Loucy (cell line): ENCODE measurements at regions not wholly inside any gene's neighbourhood (a gene's known extent, or its start where the extent isn't known, plus 50 kb on each side); places are given as distances from the start of the nearest gene placed in this dataset.
A peak's percentile ranks its signal among the peaks of the same experiment; 100 is the strongest.

Source experiments
- H2AFZ ChIP-seq: fragments of 200-600 bp; sonication (generic); 2 replicates; pipeline ENCODE4 v1.6.0; 2016; ENCODE audit warnings: antibody characterized with exemption, mild to moderate bottlenecking, low read length, moderate library complexity
- H3F3A ChIP-seq: fragments of 200-600 bp; 2 replicates; pipeline ENCODE4 v1.6.0; 2016; ENCODE audit warnings: antibody characterized with exemption, low read depth, mild to moderate bottlenecking
- H3K27me3 ChIP-seq: fragments of 200-600 bp; sonication (generic); 2 replicates; pipeline ENCODE4 v1.6.1; 2014; ENCODE audit warnings: low read length, mild to moderate bottlenecking; ENCODE audit not compliant: insufficient read depth, poor library complexity, severe bottlenecking
- H3K36me3 ChIP-seq: fragments of 200-600 bp; sonication (generic); 2 replicates; pipeline ENCODE4 v1.6.1; 2016; ENCODE audit warnings: low read length; ENCODE audit not compliant: insufficient read depth
- H3K4me1 ChIP-seq: fragments of 200-600 bp; sonication (generic); 2 replicates; pipeline ENCODE4 v1.5.1; 2014; ENCODE audit warnings: low read length, mild to moderate bottlenecking; ENCODE audit not compliant: insufficient read depth, poor library complexity, severe bottlenecking
- H3K4me2 ChIP-seq: fragments of 200-600 bp; sonication (generic); 2 replicates; pipeline ENCODE4 v1.6.0; 2014; ENCODE audit warnings: antibody characterized with exemption, low read length, low read depth, mild to moderate bottlenecking; ENCODE audit not compliant: poor library complexity, severe bottlenecking
- H3K4me3 ChIP-seq: fragments of 200-600 bp; sonication (generic); 2 replicates; pipeline ENCODE4 v1.5.1; 2014; ENCODE audit warnings: low read length, mild to moderate bottlenecking, mixed read lengths; ENCODE audit not compliant: poor library complexity, severe bottlenecking
- H3K79me2 ChIP-seq: fragments of 200-600 bp; sonication (generic); 2 replicates; pipeline ENCODE4 v1.6.1; 2014; ENCODE audit warnings: low read length; ENCODE audit not compliant: insufficient read depth
- H3K9ac ChIP-seq: fragments of 200-600 bp; sonication (generic); 2 replicates; pipeline ENCODE4 v1.6.0; 2014; ENCODE audit warnings: mild to moderate bottlenecking, low read depth, low read length, moderate library complexity; ENCODE audit not compliant: poor library complexity, severe bottlenecking
- H3K9me2 ChIP-seq: fragments of 200-600 bp; sonication (generic); replicated peaks from 2 replicates; pipeline ENCODE4 v1.6.1; 2016; ENCODE audit warnings: low read depth, low read length, mixed read lengths
- H3K9me3 ChIP-seq: fragments of 200-600 bp; sonication (generic); 2 replicates; pipeline ENCODE4 v1.6.1; 2014; ENCODE audit warnings: mild to moderate bottlenecking, antibody characterized with exemption, low read length, low read depth; ENCODE audit not compliant: insufficient read depth
- H4K20me1 ChIP-seq: fragments of 200-600 bp; sonication (generic); 2 replicates; pipeline ENCODE4 v1.6.0; 2014; ENCODE audit warnings: antibody characterized with exemption, low read length, mild to moderate bottlenecking; ENCODE audit not compliant: insufficient read depth, poor library complexity, severe bottlenecking
- EZH2phosphoT487 ChIP-seq: fragments of 200-600 bp; IDR thresholded peaks from 2 replicates; pipeline ENCODE4 v1.6.1; 2018; ENCODE audit warnings: antibody characterized with exemption, mild to moderate bottlenecking, moderate library complexity, borderline replicate concordance
- TF ChIP-seq, protein P1 (sequence below): fragments of 200-600 bp; sonication (generic); conservative IDR thresholded peaks from 2 replicates; pipeline ENCODE4 v1.5.1; 2014; ENCODE audit warnings: mild to moderate bottlenecking, antibody characterized with exemption, low read length

DNA sequence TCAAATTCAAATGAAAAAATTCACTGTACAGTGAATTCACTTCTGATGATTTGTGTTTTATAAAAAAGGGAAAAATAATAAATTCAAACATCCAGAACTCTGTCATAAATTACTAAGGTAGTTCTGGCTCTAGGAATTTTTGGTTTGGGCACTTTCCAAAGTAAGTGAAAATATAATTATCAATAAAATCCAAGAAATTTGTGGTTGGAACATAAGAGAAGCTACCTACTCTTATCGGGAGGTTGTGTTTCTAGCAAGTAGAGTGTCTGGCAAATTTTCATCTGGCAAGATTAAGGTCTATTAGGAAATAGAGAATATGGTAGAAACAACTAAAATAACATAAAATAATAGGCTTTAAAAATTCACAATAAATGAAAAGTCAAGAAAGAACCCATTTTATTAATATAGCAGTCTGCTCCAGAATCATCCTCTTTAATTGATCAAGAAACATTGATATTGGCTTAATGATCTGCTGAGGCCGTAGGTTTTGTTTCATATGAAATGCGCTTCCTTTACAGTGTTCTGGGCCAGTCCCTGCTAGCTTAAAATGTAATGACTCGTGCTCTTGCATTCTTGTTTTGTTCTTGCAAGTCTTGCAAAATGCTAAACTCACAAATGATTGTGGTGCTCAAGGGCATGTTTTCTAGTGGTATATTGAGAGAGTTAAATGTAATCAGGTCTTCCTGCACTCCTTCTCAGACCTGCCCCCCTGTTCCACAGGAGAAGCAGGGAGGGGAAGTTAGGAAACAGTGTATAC is 331.4 kb downstream of the RAPGEF2 start:
- Histone ChIP-seq H3K4me3 (no peak overlapping the region), H3K9me3 (no peaks in the 10 kb centered on the region), H3K4me1 (peaks cover 5% of the 10 kb centered on the region)

DNA sequence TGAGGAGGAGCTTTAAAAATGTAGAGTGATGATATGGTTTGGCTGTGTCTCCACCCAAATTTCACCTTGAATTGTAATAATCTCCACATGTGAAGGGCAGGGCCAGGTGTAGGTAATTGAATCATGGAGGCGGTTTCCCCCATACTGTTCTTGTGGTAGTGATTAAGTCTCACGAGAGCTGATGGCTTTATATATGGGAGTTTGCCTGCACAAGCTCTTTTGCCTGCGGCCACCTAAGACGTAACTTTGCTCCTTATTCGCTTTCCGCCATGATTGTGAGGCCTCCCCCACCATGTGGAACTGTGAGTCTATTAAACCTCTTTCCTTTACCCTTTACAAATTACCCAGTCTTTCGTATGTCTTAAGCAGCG is 332.0 kb downstream of the RAPGEF2 start:
- no peaks in the 10 kb centered on the region for H4K20me1 ChIP-seq
- H3K4me1 ChIP-seq: peaks cover 5% of the 10 kb centered on the region
- H3K4me3 ChIP-seq: no peak overlapping the region
- H3K27me3 ChIP-seq: peaks cover 53% of the 10 kb centered on the region
- no peak overlapping the region for H3K4me2 ChIP-seq
- H3K36me3 ChIP-seq: no peaks in the 10 kb centered on the region
- no peaks in the 10 kb centered on the region for H3F3A ChIP-seq
- H3K79me2 ChIP-seq: no peaks in the 10 kb centered on the region
- H3K9me3 ChIP-seq: no peaks in the 10 kb centered on the region
- no peaks in the 10 kb centered on the region for H3K9me2 ChIP-seq
- no peak overlapping the region for H3K9ac ChIP-seq
- H2AFZ ChIP-seq: no peak overlapping the region
- TF ChIP-seq EZH2phosphoT487: no peak
- TF ChIP-seq, protein P1, sequence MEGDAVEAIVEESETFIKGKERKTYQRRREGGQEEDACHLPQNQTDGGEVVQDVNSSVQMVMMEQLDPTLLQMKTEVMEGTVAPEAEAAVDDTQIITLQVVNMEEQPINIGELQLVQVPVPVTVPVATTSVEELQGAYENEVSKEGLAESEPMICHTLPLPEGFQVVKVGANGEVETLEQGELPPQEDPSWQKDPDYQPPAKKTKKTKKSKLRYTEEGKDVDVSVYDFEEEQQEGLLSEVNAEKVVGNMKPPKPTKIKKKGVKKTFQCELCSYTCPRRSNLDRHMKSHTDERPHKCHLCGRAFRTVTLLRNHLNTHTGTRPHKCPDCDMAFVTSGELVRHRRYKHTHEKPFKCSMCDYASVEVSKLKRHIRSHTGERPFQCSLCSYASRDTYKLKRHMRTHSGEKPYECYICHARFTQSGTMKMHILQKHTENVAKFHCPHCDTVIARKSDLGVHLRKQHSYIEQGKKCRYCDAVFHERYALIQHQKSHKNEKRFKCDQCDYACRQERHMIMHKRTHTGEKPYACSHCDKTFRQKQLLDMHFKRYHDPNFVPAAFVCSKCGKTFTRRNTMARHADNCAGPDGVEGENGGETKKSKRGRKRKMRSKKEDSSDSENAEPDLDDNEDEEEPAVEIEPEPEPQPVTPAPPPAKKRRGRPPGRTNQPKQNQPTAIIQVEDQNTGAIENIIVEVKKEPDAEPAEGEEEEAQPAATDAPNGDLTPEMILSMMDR: no peak

More for the DNA sequence above, 331.4 kb downstream of the RAPGEF2 start:
- Histone ChIP-seq H3K27me3 (peaks cover 53% of the 10 kb centered on the region), H2AFZ (no peak overlapping the region), H3K36me3 (no peaks in the 10 kb centered on the region), H4K20me1 (no peaks in the 10 kb centered on the region), H3K4me2 (no peak overlapping the region), H3F3A (no peaks in the 10 kb centered on the region), H3K9ac (no peak overlapping the region), H3K79me2 (no peaks in the 10 kb centered on the region), H3K9me2 (no peaks in the 10 kb centered on the region)
- no peak for TF ChIP-seq EZH2phosphoT487
- TF ChIP-seq, protein P1: no peak

DNA sequence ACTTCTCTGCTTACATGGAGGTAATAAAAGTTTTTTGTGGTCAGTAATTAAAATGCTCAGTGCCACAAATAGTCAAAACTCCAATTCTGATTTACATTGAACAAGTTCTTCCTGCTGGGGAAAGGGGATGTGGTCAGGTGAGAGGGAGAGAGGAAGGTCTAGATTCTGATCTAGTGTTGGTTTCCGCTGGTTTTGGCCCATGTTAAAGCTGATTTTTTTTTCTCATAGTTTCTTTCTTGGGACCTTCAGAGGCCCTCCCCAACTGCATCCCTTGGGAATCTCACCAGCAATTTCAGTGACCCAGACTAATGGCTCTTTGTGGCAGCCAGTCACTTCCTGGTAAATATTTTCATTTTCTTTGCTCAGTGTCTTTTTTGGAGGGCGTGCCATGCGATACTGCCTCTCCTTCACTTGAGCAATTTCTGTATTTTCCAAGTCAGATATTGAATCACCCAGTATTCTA is 332.7 kb downstream of the RAPGEF2 start:
- no peaks in the 10 kb centered on the region for H3K9me2 ChIP-seq
- TF ChIP-seq, protein P1: no peak
- peak; percentile 90 for TF ChIP-seq EZH2phosphoT487
- H2AFZ ChIP-seq: no peak overlapping the region
- H3K4me2 ChIP-seq: no peak overlapping the region
- H4K20me1 ChIP-seq: no peaks in the 10 kb centered on the region
- H3K9me3 ChIP-seq: no peaks in the 10 kb centered on the region
- no peaks in the 10 kb centered on the region for H3F3A ChIP-seq
- peaks cover 5% of the 10 kb centered on the region for H3K4me1 ChIP-seq
- no peaks in the 10 kb centered on the region for H3K79me2 ChIP-seq
- H3K36me3 ChIP-seq: no peaks in the 10 kb centered on the region
- no peak overlapping the region for H3K9ac ChIP-seq
- no peak overlapping the region for H3K4me3 ChIP-seq
- H3K27me3 ChIP-seq: peaks cover 53% of the 10 kb centered on the region
